ENCODE measurements at regions not wholly inside any gene's neighbourhood (a gene's known extent, or its start where the extent isn't known, plus 50 kb on each side); places are given as distances from the start of the nearest gene placed in this dataset.

GRCh38 chr1:244163861-244164510 lies 112.9 kb downstream of the ZBTB18 start:
- Histone ChIP-seq H3K27ac (no peak overlapping the region), H3K9me3 (no peaks in the 10 kb centered on the region), H3K4me3 (no peak overlapping the region), H3K36me3 (no peaks in the 10 kb centered on the region), H3K27me3 (no peaks in the 10 kb centered on the region), H3K4me1 (no peaks in the 10 kb centered on the region)
- TF ChIP-seq POLR2AphosphoS5 (IDR thresholded peaks at IDR 0.05) = no peak
- TF ChIP-seq POLR2A (IDR thresholded peaks at IDR 0.05) = no peak
- no peak for TF ChIP-seq CTCF (IDR thresholded peaks at IDR 0.05)
- no peak for TF ChIP-seq EP300 (IDR thresholded peaks at IDR 0.05)
- DNase-seq (ENCODE audit: low spot score in 2 of 2) = no peak
- 42% methylated on average over 8 of the region's 8 CpGs for WGBS

DNA sequence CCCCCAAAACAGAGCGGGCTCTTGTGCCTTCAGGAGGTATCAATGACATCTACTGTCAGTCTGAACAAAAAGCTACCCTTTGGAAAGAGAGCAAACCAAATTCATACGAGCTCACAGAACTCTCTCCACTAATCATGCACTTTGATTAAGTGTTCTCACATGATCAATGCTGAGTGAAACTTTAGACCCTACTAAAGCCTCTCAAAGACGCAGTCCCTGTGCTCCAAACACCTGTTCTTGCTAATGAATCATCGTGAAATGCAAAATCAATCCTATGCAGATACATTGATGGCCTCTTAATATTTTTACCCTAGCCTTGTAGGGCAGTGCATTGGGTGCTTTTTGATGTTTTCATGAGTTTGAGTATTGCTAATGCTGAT lies 113.4 kb downstream of the ZBTB18 start:
- 80% methylated on average over 4 of the region's 4 CpGs for WGBS
- TF ChIP-seq POLR2AphosphoS5 (IDR thresholded peaks at IDR 0.05) = no peak
- no peak for TF ChIP-seq CTCF (IDR thresholded peaks at IDR 0.05)
- no peak for TF ChIP-seq EP300 (IDR thresholded peaks at IDR 0.05)
- no peak for TF ChIP-seq POLR2A (IDR thresholded peaks at IDR 0.05)
- no peaks in the 10 kb centered on the region for H3K4me1 ChIP-seq
- H3K9me3 ChIP-seq = no peaks in the 10 kb centered on the region
- DNase-seq (ENCODE audit: low spot score in 2 of 2) = no peak
- H3K27ac ChIP-seq = no peak overlapping the region
- no peak overlapping the region for H3K4me3 ChIP-seq
- H3K27me3 ChIP-seq = no peaks in the 10 kb centered on the region
- H3K36me3 ChIP-seq = no peaks in the 10 kb centered on the region

GRCh38 chr1:244165021-244165420 lies 113.9 kb downstream of the ZBTB18 start:
- Histone ChIP-seq H3K9me3 (no peaks in the 10 kb centered on the region), H3K36me3 (no peaks in the 10 kb centered on the region), H3K4me1 (no peaks in the 10 kb centered on the region), H3K27me3 (no peaks in the 10 kb centered on the region), H3K4me3 (no peak overlapping the region), H3K27ac (no peak overlapping the region)
- TF ChIP-seq POLR2A (IDR thresholded peaks at IDR 0.05) (no peak), CTCF (IDR thresholded peaks at IDR 0.05) (no peak), POLR2AphosphoS5 (IDR thresholded peaks at IDR 0.05) (no peak), EP300 (IDR thresholded peaks at IDR 0.05) (no peak)
- WGBS = 89% methylated on average over 3 of the region's 3 CpGs
- no peak for DNase-seq (ENCODE audit: low spot score in 2 of 2)

DNA sequence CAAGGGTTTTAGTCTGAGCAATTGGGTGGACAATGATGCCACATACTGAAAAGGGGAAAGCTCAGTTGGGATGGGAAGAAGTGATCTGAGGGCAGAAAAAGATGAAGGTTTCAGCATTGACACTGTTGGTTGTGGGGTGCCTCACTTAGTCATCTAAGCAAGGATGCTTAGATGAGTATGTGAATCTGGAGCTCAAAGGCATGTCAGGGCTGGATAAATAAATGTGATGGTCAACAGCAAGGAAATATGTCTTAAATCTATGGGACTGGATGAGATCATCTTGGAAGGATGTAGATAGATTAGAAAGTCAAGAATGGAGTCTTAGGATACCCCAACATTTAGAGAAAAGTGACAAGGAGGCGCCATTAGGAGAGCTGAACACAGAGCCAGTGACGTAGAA lies 114.6 kb downstream of the ZBTB18 start:
- no peaks in the 10 kb centered on the region for H3K36me3 ChIP-seq
- no peak for DNase-seq (ENCODE audit: low spot score in 2 of 2)
- no peak overlapping the region for H3K27ac ChIP-seq
- TF ChIP-seq POLR2AphosphoS5 (IDR thresholded peaks at IDR 0.05) (no peak), POLR2A (IDR thresholded peaks at IDR 0.05) (no peak), EP300 (IDR thresholded peaks at IDR 0.05) (no peak), CTCF (IDR thresholded peaks at IDR 0.05) (no peak)
- no peak overlapping the region for H3K4me3 ChIP-seq
- WGBS = 89% methylated on average over 2 of the region's 2 CpGs
- H3K27me3 ChIP-seq = no peaks in the 10 kb centered on the region
- H3K4me1 ChIP-seq = no peaks in the 10 kb centered on the region
- H3K9me3 ChIP-seq = no peaks in the 10 kb centered on the region

GRCh38 chr1:244171241-244171985 lies 120.3 kb downstream of the ZBTB18 start:
- no peak overlapping the region for H3K4me3 ChIP-seq
- DNase-seq (ENCODE audit: low spot score in 2 of 2) = no peak
- no peaks in the 10 kb centered on the region for H3K36me3 ChIP-seq
- no peaks in the 10 kb centered on the region for H3K4me1 ChIP-seq
- H3K27me3 ChIP-seq = no peaks in the 10 kb centered on the region
- no peak overlapping the region for H3K27ac ChIP-seq
- H3K9me3 ChIP-seq = no peaks in the 10 kb centered on the region
- TF ChIP-seq POLR2AphosphoS5 (IDR thresholded peaks at IDR 0.05) = no peak
- TF ChIP-seq POLR2A (IDR thresholded peaks at IDR 0.05) = no peak
- TF ChIP-seq EP300 (IDR thresholded peaks at IDR 0.05) = no peak
- TF ChIP-seq CTCF (IDR thresholded peaks at IDR 0.05) = no peak
- WGBS = 69% methylated on average over 7 of the region's 7 CpGs
